ENCODE measurements at regions not wholly inside any gene's neighbourhood (a gene's known extent, or its start where the extent isn't known, plus 50 kb on each side); places are given as distances from the start of the nearest gene placed in this dataset.

DNA sequence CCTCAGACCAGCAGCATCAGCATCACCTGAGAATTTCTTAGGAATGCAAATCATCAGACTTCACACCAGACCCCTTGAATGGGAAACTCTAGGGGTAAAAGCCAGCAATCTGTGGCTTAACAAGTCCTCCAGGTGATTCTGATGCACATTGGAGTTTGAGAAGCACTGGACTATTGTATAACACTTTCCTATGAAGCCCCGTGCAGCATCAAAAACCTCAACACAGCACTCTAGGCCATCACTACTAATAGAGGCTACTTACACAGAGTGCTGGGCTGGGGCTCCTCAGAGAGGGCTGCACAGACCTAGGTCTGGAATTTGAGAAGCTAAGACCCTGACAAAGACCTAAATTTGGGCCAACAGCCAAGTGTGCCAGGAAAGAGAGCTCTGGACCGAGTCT lies 95.7 kb upstream of the ARAP3 start:
- no peak for DNase-seq

DNA sequence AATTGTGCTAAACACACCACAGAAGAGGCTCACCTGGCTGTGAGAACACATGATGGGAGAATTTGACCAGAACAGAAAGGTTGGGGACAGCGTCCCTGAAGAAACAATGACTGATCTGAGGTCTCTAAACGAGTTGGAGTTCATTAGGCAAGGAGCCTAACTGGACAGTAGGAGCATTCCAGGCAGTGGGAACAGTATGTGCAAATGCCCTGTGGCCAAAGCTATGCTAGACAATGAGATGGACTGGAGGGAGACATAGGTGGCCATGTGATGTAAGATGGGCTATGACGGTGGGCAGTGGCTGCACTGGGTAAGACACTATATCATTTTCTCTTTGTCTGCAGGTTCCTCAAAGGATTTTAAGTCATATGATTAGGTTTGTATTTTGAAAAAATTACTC lies 95.1 kb upstream of the ARAP3 start:
- no peak for DNase-seq

DNA sequence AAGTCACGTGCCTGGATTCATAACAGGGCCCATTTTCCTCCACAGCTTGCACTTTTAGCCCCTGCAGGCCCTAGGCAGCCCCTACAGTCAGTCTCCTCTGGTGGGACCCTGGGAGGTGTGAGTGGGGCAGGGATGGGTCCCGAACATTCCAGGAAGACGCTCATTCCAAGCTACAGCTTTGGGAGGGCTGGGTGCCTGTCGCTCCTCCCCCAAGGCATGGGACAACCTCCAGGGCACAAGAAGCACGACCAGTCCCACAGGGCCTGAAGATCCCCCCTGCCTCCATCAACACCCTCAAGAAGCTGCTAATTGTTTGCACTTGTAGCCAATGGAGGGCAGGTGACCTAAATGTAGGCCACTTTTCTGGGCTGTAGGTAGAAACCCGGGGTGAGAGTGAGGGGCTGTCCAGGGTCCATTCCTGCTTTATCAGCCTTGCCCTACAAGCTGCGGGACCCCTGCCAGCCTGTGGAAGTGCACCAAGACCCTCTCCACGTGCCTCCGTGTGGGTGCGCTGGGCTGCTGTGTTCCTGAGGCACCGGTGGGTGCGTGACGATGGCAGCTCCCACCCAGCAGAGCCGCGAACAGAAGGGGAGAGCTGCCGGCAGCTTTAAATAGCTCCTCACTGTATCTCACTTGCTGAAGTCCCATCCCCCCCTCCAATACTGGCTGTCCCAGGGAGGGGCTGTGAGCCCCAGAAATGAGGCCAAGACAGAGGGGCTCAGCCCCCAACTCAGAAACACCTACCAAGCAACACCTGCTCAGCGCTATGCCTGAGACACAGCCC lies 91.9 kb upstream of the ARAP3 start:
- no peak for DNase-seq

GRCh38 chr5:141772281-141772680 lies 90.3 kb upstream of the ARAP3 start:
- no peak for DNase-seq

DNA sequence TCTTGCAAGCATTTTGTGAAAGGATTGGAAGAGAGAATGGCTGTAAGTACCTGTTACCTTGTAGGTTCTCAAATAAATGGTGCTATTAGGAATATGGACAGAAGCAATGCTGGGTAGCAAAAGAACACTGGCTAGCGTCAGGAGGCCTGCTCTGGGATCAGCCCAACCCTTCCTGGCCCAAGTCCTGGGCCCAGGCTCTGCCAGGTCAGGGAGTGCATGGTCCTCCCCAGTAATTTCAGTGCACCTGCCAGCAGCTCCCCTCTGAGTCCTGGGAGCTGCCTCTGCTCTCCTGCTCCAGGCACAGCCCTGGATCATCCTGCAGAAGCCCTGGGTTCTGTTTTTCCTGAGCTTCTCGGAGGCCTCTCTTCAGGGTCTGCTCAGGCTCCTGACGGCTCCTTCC lies 89.5 kb upstream of the ARAP3 start:
- DNase-seq = no peak

- no peak for DNase-seq
These were observed 89.0 kb upstream of the ARAP3 start for GRCh38 chr5:141771031-141771430.

- DNase-seq = no peak
These were observed 87.6 kb upstream of the ARAP3 start for GRCh38 chr5:141769671-141770070.

DNA sequence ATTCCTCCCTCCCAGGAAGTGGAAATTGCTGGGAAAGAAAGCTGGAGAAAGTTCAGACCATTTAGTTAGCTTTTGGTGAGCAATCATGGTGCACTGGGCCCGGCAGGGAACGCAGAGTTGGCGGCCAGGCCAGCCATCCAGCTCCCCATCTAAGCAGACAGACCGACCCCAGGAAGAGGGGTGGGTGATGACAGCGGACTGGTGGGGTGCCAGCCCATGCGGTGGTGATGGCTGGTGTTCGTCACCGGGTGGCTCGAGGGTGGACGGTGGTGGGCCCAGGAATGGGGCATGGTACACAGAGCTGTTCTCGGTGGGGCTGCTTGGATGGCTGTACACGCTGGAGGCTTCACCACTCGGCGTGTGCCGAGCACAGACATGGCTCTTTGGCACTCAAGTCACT lies 85.6 kb upstream of the ARAP3 start:
- DNase-seq = no peak

DNA sequence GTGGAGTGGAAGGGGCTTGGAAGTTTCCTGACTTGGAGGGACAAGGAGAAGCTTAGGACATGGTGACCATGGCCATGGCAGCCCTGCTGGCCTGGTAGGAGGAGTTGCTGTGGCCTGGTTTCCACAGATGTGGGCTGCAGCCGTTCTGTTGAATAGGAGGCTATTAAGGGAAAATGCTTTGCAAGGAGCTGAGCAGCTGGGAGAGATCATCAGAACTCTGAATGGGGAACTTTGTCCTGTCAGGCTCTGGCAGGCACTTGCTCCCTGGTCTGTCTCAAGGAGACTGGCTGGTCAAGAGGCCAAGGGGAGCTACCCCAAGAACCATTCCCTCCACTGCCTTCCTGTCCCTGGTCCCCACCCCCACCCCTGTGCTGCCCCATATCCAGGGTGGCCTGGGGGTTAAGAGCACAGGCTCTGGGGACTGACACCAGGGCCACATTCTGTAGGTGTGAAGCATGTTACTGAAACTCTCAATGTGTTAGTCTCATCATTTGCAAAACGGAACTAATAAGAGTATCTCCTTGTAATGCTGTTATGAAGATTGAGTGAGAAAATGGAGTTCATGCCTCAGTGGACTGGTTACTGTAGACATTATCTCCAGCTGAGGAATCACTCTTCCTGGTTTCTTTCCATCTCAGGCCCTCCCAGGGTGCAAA lies 84.0 kb upstream of the ARAP3 start:
- no peak for DNase-seq

- no peak for DNase-seq
These were observed 81.5 kb upstream of the ARAP3 start for GRCh38 chr5:141763541-141763940.

- DNase-seq = no peak
These were observed 80.8 kb upstream of the ARAP3 start for GRCh38 chr5:141762790-141763368.

- no peak for DNase-seq
These were observed 80.3 kb upstream of the ARAP3 start for GRCh38 chr5:141762316-141762715.

DNA sequence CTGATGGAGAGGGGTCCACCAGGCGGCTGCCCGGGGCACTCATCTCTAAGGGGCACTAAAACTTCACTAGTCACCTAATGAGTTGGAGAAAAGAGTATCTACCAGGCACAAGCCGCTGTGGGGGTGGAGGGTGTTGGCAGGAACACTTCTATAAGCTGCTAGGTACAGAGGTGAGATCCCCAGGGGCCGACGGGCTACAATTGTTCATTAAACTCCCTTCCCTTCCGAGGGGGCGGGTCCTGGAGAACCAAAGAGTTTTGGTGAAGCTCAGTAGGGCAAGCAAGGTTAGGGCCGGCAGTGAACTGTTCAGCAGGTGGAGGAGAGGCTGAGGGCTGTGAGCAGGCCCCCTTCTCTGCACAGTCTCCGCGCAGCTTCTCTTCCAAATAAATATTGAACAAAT lies 78.7 kb upstream of the ARAP3 start:
- no peak for DNase-seq

- no peak for DNase-seq
These were observed 78.2 kb upstream of the ARAP3 start for GRCh38 chr5:141760193-141760592.

- no peak for DNase-seq
These were observed 76.4 kb upstream of the ARAP3 start for GRCh38 chr5:141758310-141758998.

GRCh38 chr5:141757402-141757801 lies 75.4 kb upstream of the ARAP3 start:
- DNase-seq = no peak

DNA sequence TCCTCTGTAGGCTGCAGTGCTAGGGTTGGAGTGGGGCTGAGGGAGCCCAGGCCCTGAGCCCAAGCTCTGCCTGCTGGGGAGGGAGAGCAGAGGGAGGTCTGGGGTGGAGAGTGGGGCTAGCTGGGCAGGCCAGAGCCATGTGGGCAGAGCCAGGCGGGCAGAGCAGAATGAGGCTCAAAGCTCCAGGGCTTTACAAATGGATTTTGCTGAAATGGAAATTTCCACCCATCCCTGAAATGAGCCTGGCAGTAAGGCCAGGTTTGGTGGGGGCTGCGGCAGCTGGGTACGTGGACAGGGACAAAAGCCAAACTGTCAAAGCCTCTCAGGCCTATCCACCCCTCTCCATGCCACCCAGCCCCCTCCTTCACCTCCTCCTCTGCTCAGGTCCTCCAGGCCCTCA lies 74.2 kb upstream of the ARAP3 start:
- DNase-seq = no peak

GRCh38 chr5:141753971-141754713 lies 72.1 kb upstream of the ARAP3 start:
- DNase-seq = no peak

DNA sequence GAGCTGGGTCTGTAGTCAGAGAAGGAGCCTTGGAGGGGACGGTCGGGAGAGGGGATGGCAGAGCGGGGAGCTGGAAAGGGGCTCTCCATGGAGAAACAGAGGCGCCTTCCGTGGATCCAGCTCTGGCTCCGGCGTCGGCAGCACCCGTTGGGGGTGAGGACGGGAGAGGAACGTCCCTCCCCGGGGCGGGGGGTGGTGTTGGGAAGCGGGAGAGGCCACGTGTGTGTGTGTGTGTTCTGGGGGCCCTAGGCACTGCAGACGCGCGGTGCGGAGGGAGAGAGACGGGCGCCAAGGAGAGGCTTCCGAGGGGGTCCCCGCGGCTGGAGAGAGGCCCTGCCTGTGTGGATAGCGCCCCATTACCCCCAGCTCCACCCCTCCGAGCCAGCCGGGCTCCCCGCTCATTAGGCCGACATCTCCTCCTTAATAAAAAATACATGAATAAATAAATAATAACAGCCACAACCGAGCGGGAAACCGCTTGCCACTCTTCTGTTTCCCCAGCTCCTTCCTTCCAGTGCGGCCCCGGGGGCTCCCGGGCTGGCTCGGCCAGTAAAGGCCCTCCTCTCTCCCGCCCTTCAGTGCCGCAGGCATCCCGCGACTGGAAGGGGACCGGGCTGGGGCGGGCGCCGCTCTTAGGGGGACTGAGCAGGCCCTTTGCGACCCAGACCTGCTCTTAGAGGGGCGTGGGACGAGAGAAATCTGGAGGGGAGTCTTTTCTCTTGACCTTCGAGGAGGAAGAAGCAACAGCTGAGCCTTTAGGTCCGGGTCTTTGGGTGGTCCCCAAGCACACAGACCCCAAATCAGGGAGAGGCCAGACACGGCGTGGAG lies 71.3 kb upstream of the ARAP3 start:
- no peak for DNase-seq

GRCh38 chr5:141747152-141748141 lies 65.4 kb upstream of the ARAP3 start:
- peak; percentile 78 for DNase-seq

DNA sequence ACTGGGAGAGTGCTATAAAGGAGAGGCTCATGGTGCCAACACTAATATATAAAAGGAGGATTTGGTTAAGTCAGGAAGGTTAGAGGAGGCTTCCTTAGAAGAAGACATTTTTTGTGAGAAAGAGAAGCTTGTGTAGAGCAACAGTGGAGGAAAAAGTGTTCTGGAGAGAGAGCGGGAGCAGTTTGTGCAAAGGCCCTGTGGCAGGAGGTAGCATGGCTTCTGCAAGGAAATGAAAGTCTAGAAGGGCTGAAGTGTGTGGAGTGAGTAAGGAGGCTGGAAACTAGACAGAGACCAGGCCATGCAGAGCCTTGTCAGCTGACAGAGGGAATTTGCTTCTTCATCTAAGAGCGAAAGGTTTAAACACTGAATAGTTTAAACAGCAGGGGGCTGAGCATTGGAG lies 64.4 kb upstream of the ARAP3 start:
- DNase-seq = no peak

Measured in NCI-H187 treated with DMSO at 0.1 percent for 48 hours (cell line).